ENCODE measurements at regions not wholly inside any gene's neighbourhood (a gene's known extent, or its start where the extent isn't known, plus 50 kb on each side); places are given as distances from the start of the nearest gene placed in this dataset.

DNA sequence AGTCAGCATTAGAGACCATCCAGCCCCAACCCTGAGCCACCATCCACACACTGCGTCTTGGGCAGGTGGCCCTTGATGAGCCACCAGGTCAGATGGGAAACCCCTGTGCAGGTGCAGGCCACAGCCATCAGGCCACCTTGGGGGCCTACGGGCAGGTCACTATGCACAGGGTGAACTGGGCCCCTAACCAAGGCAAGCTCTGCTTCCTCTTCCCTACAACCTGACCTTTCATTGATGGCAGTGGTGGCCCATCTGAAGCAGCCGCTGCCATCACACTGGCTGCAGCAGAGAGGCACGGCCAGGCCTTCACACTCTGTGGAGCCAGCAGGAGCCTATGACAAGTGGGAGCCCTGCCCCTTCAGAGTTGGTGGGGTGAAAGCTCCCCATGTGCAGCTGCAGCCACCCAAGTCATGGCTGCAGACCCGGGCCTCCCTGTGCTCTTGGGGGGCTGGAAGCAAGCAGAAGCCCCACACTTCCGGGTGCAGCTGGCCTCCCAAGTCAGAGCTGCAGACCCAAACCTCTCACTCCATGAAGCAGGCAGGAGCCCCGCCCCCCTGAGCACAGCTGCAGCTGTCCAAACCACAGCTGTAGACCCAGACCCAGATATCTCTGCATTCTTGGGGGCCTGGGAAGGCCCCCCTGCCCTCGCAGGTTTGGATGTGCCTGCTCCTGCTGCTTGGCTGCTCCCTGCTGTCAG is 681.5 kb downstream of the MATN1 start:
- FAIRE-seq (no peak), DNase-seq (ENCODE audit: low read depth in 1 of 2, low spot score in 1 of 2) (no peak), ATAC-seq (no peak)
- Histone ChIP-seq H3K4me3 (no peak overlapping the region), H3K9me3 (no peaks in the 10 kb centered on the region), H3K27ac (no peak overlapping the region), H3K4me2 (no peak overlapping the region), H3K4me1 (no peaks in the 10 kb centered on the region)
- no peak for TF ChIP-seq CBX8 (IDR thresholded peaks at IDR 0.05)
- no peak for TF ChIP-seq ESRRA (IDR thresholded peaks at IDR 0.05; ENCODE audit: borderline replicate concordance, low read length)
- TF ChIP-seq, protein P1, sequence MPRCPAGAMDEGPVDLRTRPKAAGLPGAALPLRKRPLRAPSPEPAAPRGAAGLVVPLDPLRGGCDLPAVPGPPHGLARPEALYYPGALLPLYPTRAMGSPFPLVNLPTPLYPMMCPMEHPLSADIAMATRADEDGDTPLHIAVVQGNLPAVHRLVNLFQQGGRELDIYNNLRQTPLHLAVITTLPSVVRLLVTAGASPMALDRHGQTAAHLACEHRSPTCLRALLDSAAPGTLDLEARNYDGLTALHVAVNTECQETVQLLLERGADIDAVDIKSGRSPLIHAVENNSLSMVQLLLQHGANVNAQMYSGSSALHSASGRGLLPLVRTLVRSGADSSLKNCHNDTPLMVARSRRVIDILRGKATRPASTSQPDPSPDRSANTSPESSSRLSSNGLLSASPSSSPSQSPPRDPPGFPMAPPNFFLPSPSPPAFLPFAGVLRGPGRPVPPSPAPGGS (IDR thresholded peaks at IDR 0.05), result no peak
- no peak for TF ChIP-seq MAFK (IDR thresholded peaks at IDR 0.05; ENCODE audit: partially characterized antibody)
- no peak for TF ChIP-seq HOXB13 (CRISPR knock-in tag; IDR thresholded peaks at IDR 0.05; ENCODE audit: low read depth)
- no peak for TF ChIP-seq EHF (CRISPR knock-in tag; IDR thresholded peaks at IDR 0.05)
- TF ChIP-seq CEBPB (IDR thresholded peaks at IDR 0.05), result no peak
- TF ChIP-seq HDAC2 (IDR thresholded peaks at IDR 0.05), result no peak
- no peak for TF ChIP-seq RCOR1 (IDR thresholded peaks at IDR 0.05; ENCODE audit: low read depth, low read length)
- TF ChIP-seq, protein P2, sequence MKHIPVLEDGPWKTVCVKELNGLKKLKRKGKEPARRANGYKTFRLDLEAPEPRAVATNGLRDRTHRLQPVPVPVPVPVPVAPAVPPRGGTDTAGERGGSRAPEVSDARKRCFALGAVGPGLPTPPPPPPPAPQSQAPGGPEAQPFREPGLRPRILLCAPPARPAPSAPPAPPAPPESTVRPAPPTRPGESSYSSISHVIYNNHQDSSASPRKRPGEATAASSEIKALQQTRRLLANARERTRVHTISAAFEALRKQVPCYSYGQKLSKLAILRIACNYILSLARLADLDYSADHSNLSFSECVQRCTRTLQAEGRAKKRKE (CRISPR knock-in tag; IDR thresholded peaks at IDR 0.05; ENCODE audit: low read depth), result no peak
- no peak for TF ChIP-seq NR3C1 (IDR thresholded peaks at IDR 0.05)
- TF ChIP-seq FOSL2 (IDR thresholded peaks at IDR 0.05), result no peak
- TF ChIP-seq FOSL2 (CRISPR knock-in tag; IDR thresholded peaks at IDR 0.05), result no peak
- no peak for TF ChIP-seq HOXA7 (CRISPR knock-in tag; IDR thresholded peaks at IDR 0.05)
- TF ChIP-seq, protein P3, sequence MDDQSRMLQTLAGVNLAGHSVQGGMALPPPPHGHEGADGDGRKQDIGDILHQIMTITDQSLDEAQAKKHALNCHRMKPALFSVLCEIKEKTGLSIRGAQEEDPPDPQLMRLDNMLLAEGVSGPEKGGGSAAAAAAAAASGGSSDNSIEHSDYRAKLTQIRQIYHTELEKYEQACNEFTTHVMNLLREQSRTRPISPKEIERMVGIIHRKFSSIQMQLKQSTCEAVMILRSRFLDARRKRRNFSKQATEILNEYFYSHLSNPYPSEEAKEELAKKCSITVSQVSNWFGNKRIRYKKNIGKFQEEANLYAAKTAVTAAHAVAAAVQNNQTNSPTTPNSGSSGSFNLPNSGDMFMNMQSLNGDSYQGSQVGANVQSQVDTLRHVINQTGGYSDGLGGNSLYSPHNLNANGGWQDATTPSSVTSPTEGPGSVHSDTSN (IDR thresholded peaks at IDR 0.05), result no peak
- TF ChIP-seq TP53 (CRISPR knock-in tag; IDR thresholded peaks at IDR 0.05), result no peak
- CTCF ChIA-PET, result no interaction called here
- 63% methylated on average over 4 of the region's 8 CpGs for WGBS (ENCODE audit: missing lambda C conversion rate)
- POLR2A ChIA-PET, result no interaction called here

DNA sequence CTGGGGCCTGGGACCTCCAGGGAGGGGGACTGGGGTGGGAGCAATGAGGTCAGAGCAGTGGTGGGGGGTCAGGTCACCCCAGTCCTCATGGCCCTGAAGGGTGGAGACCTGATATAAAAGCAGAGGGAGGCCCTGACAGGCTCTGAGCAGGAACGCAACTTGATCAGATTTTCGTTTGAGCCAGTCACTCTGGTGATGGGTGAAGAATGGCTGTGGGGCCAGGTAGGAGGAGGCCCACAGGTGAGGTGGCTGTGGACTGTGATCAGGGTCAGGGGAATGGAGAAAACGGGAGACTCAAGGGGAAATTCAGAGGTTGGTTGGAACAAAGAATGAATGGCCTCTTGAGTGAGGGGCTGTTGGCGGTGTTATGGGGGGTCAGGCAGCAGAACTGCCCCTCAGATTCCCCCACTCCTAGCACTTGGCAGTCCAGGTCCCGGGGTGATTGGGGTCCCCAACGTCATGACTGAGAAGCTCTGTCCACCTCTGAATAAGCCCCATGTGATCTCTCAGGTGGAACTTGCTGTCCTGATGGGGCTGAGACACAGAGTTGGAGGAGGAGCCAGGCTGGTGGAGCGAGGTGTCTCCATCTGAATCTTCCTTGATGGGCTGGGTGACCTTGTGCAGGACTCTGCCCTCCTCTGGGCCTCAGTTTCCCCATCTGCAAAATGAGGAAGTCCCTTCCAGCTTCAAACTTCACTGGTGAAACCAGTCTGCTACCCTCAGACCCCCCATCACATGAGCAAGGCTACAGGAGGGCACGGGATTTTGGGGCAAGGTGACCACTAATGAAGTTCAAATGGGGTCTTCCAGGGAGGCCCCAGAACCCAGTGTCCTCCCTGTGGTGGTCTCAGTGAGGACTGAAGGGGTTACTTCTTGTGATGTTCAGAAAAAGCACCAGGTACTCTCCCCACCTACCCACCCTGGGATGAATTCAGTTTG is 683.0 kb downstream of the MATN1 start:
- no peak for TF ChIP-seq NFE2L2 (conservative IDR thresholded peaks at IDR 0.05; ENCODE audit: low read length)
- TF ChIP-seq ZC3H11A (IDR thresholded peaks at IDR 0.05), result no peak
- no peak for TF ChIP-seq KDM5A (IDR thresholded peaks at IDR 0.05)
- no peak for TF ChIP-seq RARB (CRISPR knock-in tag; IDR thresholded peaks at IDR 0.05)
- TF ChIP-seq, protein P1 (IDR thresholded peaks at IDR 0.05), result no peak
- Histone ChIP-seq H3K4me3 (no peak overlapping the region), H3K4me1 (no peaks in the 10 kb centered on the region), H3K9me3 (no peaks in the 10 kb centered on the region), H3K27ac (no peak overlapping the region), H3K4me2 (no peak overlapping the region)
- DNase-seq (ENCODE audit: low read depth in 1 of 2, low spot score in 1 of 2) (no peak), FAIRE-seq (no peak), ATAC-seq (no peak)
- ChIA-PET CTCF (no interaction called here), POLR2A (no interaction called here)
- WGBS (ENCODE audit: missing lambda C conversion rate), result 48% methylated on average over 8 of the region's 8 CpGs
